KG1 (cell line): ENCODE measurements at regions not wholly inside any gene's neighbourhood (a gene's known extent, or its start where the extent isn't known, plus 50 kb on each side); places are given as distances from the start of the nearest gene placed in this dataset.
"Not testable (repeated sequence)": the region's sequence is repeated elsewhere in the genome, so short reads cannot be mapped to it uniquely, and the experiment has no call there.

Source experiments
- DNase-seq: peaks from one replicate; lab custom pipeline; 2025; lab: John Stamatoyannopoulos, UW

GRCh38 chr18:22504251-22505030 lies 86.7 kb upstream of the CTAGE1 start:
- DNase-seq, result no peak

GRCh38 chr18:22505141-22505591 lies 87.5 kb upstream of the CTAGE1 start:
- no peak for DNase-seq

GRCh38 chr18:22507055-22507454 lies 89.3 kb upstream of the CTAGE1 start:
- DNase-seq, result no peak

- no peak for DNase-seq
Measured at GRCh38 chr18:22509423-22509822, 91.7 kb upstream of the CTAGE1 start.

- no peak for DNase-seq
Measured at GRCh38 chr18:22510697-22511096, 93.0 kb upstream of the CTAGE1 start.

- DNase-seq, result no peak
Measured at GRCh38 chr18:22513721-22514481, 96.2 kb upstream of the CTAGE1 start.

GRCh38 chr18:22514655-22515054 lies 96.9 kb upstream of the CTAGE1 start:
- DNase-seq, result no peak

GRCh38 chr18:22515250-22515649 lies 97.5 kb upstream of the CTAGE1 start:
- DNase-seq, result no peak

GRCh38 chr18:22517356-22517755 lies 99.6 kb upstream of the CTAGE1 start:
- DNase-seq, result no peak

GRCh38 chr18:22521026-22521707 lies 103.5 kb upstream of the CTAGE1 start:
- DNase-seq, result no peak

GRCh38 chr18:22523481-22523880 lies 105.8 kb upstream of the CTAGE1 start:
- DNase-seq, result no peak

- no peak for DNase-seq
Measured at GRCh38 chr18:22524783-22525182, 107.1 kb upstream of the CTAGE1 start.

- no peak for DNase-seq
Measured at GRCh38 chr18:22525313-22525712, 107.6 kb upstream of the CTAGE1 start.

GRCh38 chr18:22525883-22526282 lies 108.2 kb upstream of the CTAGE1 start:
- no peak for DNase-seq

GRCh38 chr18:22528291-22528690 lies 110.6 kb upstream of the CTAGE1 start:
- DNase-seq, result no peak

GRCh38 chr18:22534706-22535105 lies 117.0 kb upstream of the CTAGE1 start:
- not testable (repeated sequence) for DNase-seq

- no peak for DNase-seq
Measured at GRCh38 chr18:22536558-22536957, 118.8 kb upstream of the CTAGE1 start.

- DNase-seq, result no peak
Measured at GRCh38 chr18:22538426-22538825, 120.7 kb upstream of the CTAGE1 start.

- no peak for DNase-seq
Measured at GRCh38 chr18:22539051-22539765, 121.5 kb upstream of the CTAGE1 start.

- no peak for DNase-seq
Measured at GRCh38 chr18:22541232-22541631, 123.5 kb upstream of the CTAGE1 start.

- no peak for DNase-seq
Measured at GRCh38 chr18:22542406-22542835, 124.7 kb upstream of the CTAGE1 start.

GRCh38 chr18:22543769-22544168 lies 126.1 kb upstream of the CTAGE1 start:
- DNase-seq, result no peak
